Parathyroid adenoma (tissue), 2 donors: ENCODE measurements at regions not wholly inside any gene's neighbourhood (a gene's known extent, or its start where the extent isn't known, plus 50 kb on each side); places are given as distances from the start of the nearest gene placed in this dataset.
"Not testable (repeated sequence)": the region's sequence is repeated elsewhere in the genome, so short reads cannot be mapped to it uniquely, and the experiment has no call there.

Source experiments
- H2AFZ ChIP-seq: fragments of 300-600 bp; sonication (generic); one replicate; pipeline ENCODE4 v1.7.0; 2017; ENCODE audit warnings: antibody characterized with exemption, mild to moderate bottlenecking
- H3K27ac ChIP-seq: fragments of 300-600 bp; sonication (generic); one replicate; pipeline ENCODE4 v1.7.0; 2017
- H3K27me3 ChIP-seq: fragments of 300-600 bp; sonication (generic); one replicate; pipeline ENCODE4 v1.7.0; 2017; ENCODE audit warnings: low read length; ENCODE audit not compliant: control insufficient read depth, insufficient read depth
- H3K36me3 ChIP-seq: fragments of 300-600 bp; sonication (generic); one replicate; pipeline ENCODE4 v1.7.0; 2017; ENCODE audit warnings: low read length; ENCODE audit not compliant: control insufficient read depth, insufficient read depth
- H3K4me1 ChIP-seq: fragments of 300-600 bp; sonication (generic); one replicate; pipeline ENCODE4 v1.7.0; 2017; ENCODE audit warnings: control low read depth
- H3K4me2 ChIP-seq: fragments of 300-600 bp; sonication (generic); one replicate; pipeline ENCODE4 v1.7.0; 2017; ENCODE audit warnings: low read length
- H3K4me3 ChIP-seq: fragments of 300-600 bp; sonication (generic); one replicate; pipeline ENCODE4 v1.7.0; 2017; ENCODE audit warnings: low read depth, low read length
- H3K79me2 ChIP-seq: fragments of 300-600 bp; sonication (generic); one replicate; pipeline ENCODE4 v1.7.0; 2017; ENCODE audit warnings: control low read depth
- H3K9ac ChIP-seq: fragments of 300-600 bp; sonication (generic); one replicate; pipeline ENCODE4 v1.7.0; 2017; ENCODE audit warnings: mild to moderate bottlenecking
- H3K9me3 ChIP-seq: fragments of 300-600 bp; sonication (generic); one replicate; pipeline ENCODE4 v1.7.0; 2017; ENCODE audit warnings: low read length; ENCODE audit not compliant: control insufficient read depth
- donor health status: primary hyperparathyroidism.

DNA sequence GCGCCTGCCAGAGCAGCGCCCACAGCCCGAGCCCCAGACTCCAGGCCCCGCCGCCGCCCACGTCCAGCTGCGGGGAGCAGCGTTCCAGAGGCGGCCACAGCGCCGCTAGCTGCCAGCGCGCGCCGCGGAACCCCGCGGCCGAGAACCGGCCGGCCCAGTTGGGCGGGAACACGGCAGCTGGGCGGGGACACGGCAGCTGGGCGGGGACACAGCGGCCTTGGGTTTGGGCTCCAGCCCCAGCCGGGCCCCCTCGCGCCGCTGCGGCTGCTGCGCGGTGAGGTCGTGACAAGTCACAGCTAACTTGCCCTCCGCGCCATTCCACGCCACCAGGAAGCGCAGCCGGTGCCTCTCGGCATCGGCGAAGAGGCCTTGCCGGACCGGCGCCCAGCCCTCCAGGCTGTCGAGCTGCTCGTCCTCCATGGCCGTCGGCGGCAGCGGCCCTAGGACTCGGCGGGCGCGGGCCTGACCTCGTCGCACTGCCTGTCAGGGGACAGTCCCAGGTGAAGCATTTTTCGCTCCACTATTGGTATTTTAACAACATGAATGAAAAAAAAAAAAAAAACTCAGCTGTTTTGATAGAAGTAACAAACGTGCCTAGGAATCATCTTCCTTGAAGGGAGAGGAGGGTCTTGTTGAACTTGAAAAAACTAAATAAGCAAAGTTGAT is 56.6 kb upstream of the GOLGA8N start:
- H3K36me3 ChIP-seq, H3K9me3 ChIP-seq, H3K79me2 ChIP-seq, H3K27me3 ChIP-seq, H3K9ac ChIP-seq, H3K4me1 ChIP-seq: not testable (repeated sequence)
- Histone ChIP-seq H3K4me2 (peak overlapping the region; percentile 38), H3K4me3 (peak overlapping the region; percentile 52), H3K27ac (peak overlapping the region; percentile 77), H2AFZ (peak overlapping the region; percentile 70)

DNA sequence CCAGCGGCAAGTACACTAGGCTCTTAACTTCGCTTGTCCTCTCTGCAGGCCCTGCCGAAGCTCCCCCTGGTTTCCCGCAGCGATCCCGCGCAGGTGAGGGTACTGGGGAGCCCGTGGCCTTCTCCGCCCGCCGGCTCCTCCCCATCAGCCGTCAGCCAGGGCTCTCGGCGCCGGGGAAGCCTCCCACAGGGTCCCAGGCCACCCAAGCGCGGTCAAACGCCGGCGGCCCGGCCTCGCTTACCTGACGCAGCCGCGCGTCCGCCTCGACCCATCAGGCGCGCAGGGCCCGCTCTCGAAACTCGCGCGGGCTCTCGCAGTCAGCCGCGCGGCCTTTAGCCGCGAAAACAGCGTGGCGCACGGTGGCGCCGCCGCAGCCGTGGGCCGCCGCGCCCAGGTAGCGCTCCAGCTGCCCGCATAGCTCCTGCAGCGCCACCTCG is 57.2 kb upstream of the GOLGA8N start:
- not testable (repeated sequence) for H3K4me3 ChIP-seq, H3K79me2 ChIP-seq, H3K9me3 ChIP-seq

DNA sequence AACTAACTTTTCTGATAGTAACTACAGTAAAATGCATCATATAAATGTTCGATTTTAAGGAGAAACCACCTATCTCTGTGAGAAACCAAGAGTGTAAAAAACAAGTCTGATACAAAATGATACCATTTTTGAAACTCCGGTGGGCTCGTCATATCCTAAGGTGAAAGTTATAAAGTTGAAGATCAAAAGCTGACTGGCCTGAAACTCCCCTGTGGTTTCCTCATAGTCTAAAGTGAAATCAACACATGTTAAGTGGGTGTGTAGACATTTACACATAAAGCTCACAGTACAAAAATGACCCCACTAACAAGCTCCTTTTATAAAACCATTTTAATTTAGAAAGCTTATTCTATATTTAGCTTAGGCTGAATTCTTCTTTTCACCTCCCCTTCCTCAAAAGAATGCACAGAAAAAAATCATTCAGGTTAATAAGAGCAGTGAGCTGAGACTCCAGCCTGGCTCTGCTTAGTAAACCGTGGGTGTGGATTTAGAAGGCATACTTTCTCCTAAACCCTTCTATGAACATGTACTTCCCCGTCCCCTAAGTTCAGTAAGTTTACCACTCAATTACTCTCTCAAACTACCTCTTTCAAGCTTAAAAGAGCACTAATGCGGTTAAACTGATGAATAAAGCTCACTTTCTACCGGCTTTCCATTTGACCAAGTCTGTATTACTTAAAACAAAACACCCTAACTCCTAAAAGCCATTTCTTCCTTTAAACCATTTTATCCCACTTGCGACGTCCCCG is 57.9 kb upstream of the GOLGA8N start:
- not testable (repeated sequence) for H3K4me2 ChIP-seq, H3K27me3 ChIP-seq, H3K4me3 ChIP-seq, H3K9me3 ChIP-seq, H3K9ac ChIP-seq, H3K36me3 ChIP-seq, H3K79me2 ChIP-seq, H3K27ac ChIP-seq, H3K4me1 ChIP-seq, H2AFZ ChIP-seq

More for the DNA sequence above, 57.2 kb upstream of the GOLGA8N start:
- not testable (repeated sequence) for H3K27ac ChIP-seq, H2AFZ ChIP-seq, H3K4me2 ChIP-seq, H3K27me3 ChIP-seq, H3K9ac ChIP-seq, H3K4me1 ChIP-seq, H3K36me3 ChIP-seq

DNA sequence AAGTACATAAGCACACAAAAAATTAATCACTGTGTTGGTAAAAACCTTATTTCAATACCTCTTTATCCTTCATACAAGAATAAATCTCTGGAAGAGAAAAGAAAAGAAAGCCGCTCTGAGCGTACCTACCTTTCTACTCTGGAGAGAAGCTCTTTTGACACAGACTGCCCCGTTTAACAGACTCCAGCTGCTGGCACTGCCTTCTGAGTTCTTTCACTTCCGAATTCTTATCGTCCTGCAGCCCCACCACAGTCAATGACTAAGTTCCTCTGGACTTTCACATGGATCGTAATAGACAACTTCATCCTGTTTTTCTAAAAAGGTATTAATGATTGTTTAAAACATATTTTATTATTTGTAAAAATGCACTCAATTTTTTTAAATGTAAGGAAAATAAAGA is 67.5 kb upstream of the GOLGA8O start:
- not testable (repeated sequence) for H3K9ac ChIP-seq, H3K36me3 ChIP-seq, H3K27me3 ChIP-seq, H3K9me3 ChIP-seq, H3K79me2 ChIP-seq, H3K27ac ChIP-seq, H3K4me1 ChIP-seq, H2AFZ ChIP-seq, H3K4me3 ChIP-seq, H3K4me2 ChIP-seq

DNA sequence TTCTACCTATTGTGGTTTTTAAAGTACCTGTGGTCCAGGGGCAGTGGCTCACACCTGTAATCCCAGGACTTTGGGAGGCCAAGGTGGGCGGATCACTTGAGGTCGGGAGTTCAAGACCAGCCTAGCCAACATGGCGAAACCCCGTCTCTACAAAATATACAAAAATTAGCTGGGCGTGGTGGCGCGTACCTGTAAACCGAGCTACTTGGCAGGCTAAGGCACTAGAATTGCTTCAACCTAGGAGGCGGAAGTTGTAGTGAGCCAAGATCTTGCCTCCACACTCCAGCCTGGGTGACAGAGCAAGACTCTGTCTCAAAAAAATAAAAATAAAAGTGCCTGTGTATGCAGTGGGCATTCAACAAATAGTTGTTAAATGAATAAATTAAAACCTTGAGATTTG is 67.0 kb upstream of the GOLGA8O start:
- H3K4me1 ChIP-seq, H3K27ac ChIP-seq, H3K4me2 ChIP-seq, H3K36me3 ChIP-seq, H3K27me3 ChIP-seq, H3K79me2 ChIP-seq, H3K9me3 ChIP-seq, H2AFZ ChIP-seq, H3K9ac ChIP-seq, H3K4me3 ChIP-seq: not testable (repeated sequence)

DNA sequence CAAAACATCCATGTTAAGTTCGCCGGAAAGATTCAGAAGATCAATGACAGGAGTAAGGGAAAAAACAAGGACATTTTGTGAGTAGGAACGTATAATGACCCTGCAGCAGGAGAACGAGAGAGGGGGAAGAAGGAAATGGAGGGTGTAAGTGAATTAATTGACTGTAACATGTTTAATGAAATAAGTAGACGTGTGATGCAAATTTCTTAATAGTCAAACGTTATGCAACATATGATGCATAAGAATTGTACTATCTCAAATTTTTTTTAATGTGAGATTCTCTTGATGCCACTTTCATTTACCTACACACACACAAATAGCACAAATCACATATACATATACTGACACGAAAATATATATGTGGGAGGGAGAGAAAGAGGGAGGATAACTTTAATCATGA is 63.5 kb upstream of the GOLGA8O start:
- not testable (repeated sequence) for H3K9me3 ChIP-seq, H3K27me3 ChIP-seq, H3K9ac ChIP-seq, H3K79me2 ChIP-seq, H3K36me3 ChIP-seq, H3K4me1 ChIP-seq, H3K4me2 ChIP-seq, H3K4me3 ChIP-seq, H3K27ac ChIP-seq, H2AFZ ChIP-seq

DNA sequence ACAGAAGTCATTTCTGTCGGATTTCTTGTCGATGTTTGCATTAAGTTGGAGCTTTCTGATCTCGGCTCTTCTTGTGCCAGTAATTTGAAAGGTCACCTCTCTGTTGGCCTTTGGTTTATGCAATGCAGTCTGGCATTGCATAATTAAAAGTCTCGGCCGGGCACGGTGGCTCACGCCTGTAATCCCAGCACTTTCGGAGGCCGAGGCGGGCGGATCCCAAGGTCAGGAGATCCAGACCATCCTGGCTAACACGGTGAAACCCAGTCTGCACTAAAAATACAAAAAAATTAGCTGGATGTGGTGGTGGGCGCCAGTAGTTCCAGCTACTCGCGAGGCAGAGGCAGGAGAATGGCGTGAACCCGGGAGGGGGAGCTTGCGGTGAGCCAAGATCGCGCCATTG is 62.6 kb upstream of the GOLGA8O start:
- not testable (repeated sequence) for H3K4me2 ChIP-seq, H2AFZ ChIP-seq, H3K27me3 ChIP-seq, H3K9me3 ChIP-seq, H3K79me2 ChIP-seq, H3K4me3 ChIP-seq, H3K4me1 ChIP-seq, H3K27ac ChIP-seq, H3K36me3 ChIP-seq, H3K9ac ChIP-seq

DNA sequence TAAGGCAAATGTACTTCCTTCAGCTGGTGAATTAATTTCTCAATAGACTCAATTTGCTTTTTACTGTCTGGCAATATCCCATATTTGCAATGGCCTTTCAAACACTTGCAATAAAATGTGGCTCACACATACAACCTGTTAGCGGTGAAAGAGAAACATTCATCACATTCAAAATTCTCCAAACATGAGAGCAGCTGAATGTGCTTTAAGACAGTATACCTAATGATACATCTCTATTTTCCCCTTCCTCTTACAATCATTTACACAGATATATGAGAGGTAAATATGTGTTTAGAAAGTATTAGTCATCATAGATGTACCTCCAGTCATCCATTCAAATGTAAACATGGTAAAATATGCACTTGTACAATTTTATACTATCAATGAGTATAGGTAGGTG is 61.5 kb upstream of the GOLGA8O start:
- H3K79me2 ChIP-seq, H3K9me3 ChIP-seq, H3K9ac ChIP-seq, H3K27ac ChIP-seq, H3K4me3 ChIP-seq, H3K36me3 ChIP-seq, H3K27me3 ChIP-seq, H3K4me1 ChIP-seq, H2AFZ ChIP-seq, H3K4me2 ChIP-seq: not testable (repeated sequence)

DNA sequence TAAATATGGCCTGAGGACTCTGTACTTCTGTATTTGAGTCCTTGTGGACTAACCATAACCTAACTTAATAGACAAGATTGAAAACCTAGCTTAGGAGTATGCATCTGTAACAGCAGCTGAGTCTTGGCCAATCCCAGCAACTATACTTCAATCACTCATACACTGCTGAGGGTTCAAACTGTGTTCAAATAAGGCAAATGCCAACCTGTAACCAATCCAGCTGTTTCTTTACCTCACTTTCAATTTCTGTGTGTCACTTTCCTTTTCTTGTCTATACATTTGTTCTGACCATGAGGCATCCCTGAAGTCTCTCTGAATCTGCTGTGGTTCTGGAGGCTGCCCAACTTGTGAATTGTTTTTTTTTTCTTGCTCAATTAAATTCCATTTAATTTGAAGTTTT is 57.9 kb upstream of the GOLGA8O start:
- H3K4me1 ChIP-seq, H3K9me3 ChIP-seq, H3K4me3 ChIP-seq, H3K27me3 ChIP-seq, H2AFZ ChIP-seq, H3K27ac ChIP-seq, H3K36me3 ChIP-seq, H3K4me2 ChIP-seq, H3K79me2 ChIP-seq, H3K9ac ChIP-seq: not testable (repeated sequence)

DNA sequence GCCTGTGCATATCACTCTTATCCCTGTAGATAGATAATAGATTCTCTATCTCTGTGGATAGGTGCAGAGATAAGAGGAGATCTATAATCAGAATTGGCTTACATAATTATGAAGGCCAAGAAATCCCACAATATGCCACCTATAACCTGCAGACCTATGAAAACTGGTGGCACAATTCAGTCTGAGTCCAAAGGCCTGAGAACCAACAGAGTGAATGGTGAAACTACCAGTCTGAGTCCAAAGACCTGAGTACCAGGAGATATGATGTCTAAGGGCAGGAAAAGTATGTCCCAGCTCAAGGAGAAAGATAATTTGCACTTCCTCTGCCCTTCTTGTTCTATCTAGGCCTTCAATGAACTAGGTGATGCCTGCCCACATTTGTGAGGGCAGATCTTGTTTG is 54.6 kb upstream of the GOLGA8O start:
- not testable (repeated sequence) for H3K9me3 ChIP-seq, H3K4me2 ChIP-seq

DNA sequence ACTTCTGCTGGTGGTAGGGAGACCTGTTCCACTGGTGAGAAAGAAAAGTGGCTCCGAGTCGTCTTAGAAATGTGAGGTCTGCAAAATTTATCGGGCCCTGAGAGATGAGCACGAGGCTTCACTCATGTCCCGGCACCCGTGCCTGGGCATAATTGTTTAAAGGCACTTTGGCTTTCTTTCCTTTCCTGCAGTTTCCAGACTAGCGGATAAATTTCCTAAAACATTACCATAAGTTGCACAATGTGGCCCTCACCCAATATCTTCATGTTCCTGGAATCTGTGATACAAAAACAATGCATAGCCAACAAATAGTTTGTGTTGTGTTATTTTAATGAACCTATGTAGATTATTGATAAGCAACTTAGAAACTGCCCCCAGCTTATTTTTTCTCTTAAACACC is 52.6 kb upstream of the GOLGA8O start:
- H3K27ac ChIP-seq, H3K27me3 ChIP-seq, H3K9me3 ChIP-seq, H3K4me3 ChIP-seq, H2AFZ ChIP-seq, H3K36me3 ChIP-seq, H3K4me2 ChIP-seq, H3K9ac ChIP-seq, H3K4me1 ChIP-seq, H3K79me2 ChIP-seq: not testable (repeated sequence)

More for the DNA sequence above, 54.6 kb upstream of the GOLGA8O start:
- not testable (repeated sequence) for H3K4me1 ChIP-seq, H3K27ac ChIP-seq, H3K27me3 ChIP-seq, H3K4me3 ChIP-seq, H3K9ac ChIP-seq, H2AFZ ChIP-seq, H3K36me3 ChIP-seq, H3K79me2 ChIP-seq
